ENCODE measurements at regions not wholly inside any gene's neighbourhood (a gene's known extent, or its start where the extent isn't known, plus 50 kb on each side); places are given as distances from the start of the nearest gene placed in this dataset.
"Not testable (repeated sequence)": the region's sequence is repeated elsewhere in the genome, so short reads cannot be mapped to it uniquely, and the experiment has no call there.

GRCh38 chr5:148887123-148887881 lies 60.9 kb downstream of the ADRB2 start:
- H3K9me3 ChIP-seq, result no peaks in the 10 kb centered on the region
- TF ChIP-seq POLR2A (IDR thresholded peaks at IDR 0.05), result no peak
- no peaks in the 10 kb centered on the region for H3K27me3 ChIP-seq
- H3K36me3 ChIP-seq (replicated peaks in 1 of 2; ENCODE audit: insufficient read depth in 1 of 2, low read depth in 2 of 2), result no peaks in the 10 kb centered on the region
- no peaks in the 10 kb centered on the region for H3K4me1 ChIP-seq
- DNase-seq, result no peak
- H3K27ac ChIP-seq, result no peak overlapping the region
- ATAC-seq, result no peak
- H3K4me3 ChIP-seq, result no peak overlapping the region
- intact Hi-C loops (cut with DNase I), result no loop called here

GRCh38 chr5:148889936-148890335 lies 63.5 kb downstream of the ADRB2 start:
- intact Hi-C loops (cut with DNase I); H3K27me3 ChIP-seq; H3K4me3 ChIP-seq; H3K27ac ChIP-seq; H3K4me1 ChIP-seq; ATAC-seq; H3K9me3 ChIP-seq; H3K36me3 ChIP-seq (replicated peaks in 1 of 2; ENCODE audit: insufficient read depth in 1 of 2, low read depth in 2 of 2); DNase-seq: not testable (repeated sequence)
- WGBS, 2 donors, result 69 to 79% methylated on average over 5 of the region's 5 CpGs

GRCh38 chr5:148895441-148895840 lies 69.0 kb downstream of the ADRB2 start:
- H3K4me1 ChIP-seq; H3K36me3 ChIP-seq (replicated peaks in 1 of 2; ENCODE audit: insufficient read depth in 1 of 2, low read depth in 2 of 2); H3K27ac ChIP-seq; H3K4me3 ChIP-seq; H3K27me3 ChIP-seq; H3K9me3 ChIP-seq; intact Hi-C loops (cut with DNase I); DNase-seq; ATAC-seq: not testable (repeated sequence)
- 82 to 93% methylated on average over 1 of the region's 1 CpG for WGBS, 2 donors

- WGBS, 2 donors, result 78 to 87% methylated on average over 9 of the region's 9 CpGs
- Histone ChIP-seq H3K4me3 (no peak overlapping the region), H3K36me3 (replicated peaks in 1 of 2; ENCODE audit: insufficient read depth in 1 of 2, low read depth in 2 of 2) (no peaks in the 10 kb centered on the region), H3K9me3 (peaks cover 0 to 4% (median 0%) of the 10 kb centered on the region in 3 donors), H3K27ac (no peak overlapping the region), H3K27me3 (no peaks in the 10 kb centered on the region), H3K4me1 (no peaks in the 10 kb centered on the region)
- ATAC-seq (no peak), DNase-seq (no peak)
- intact Hi-C loops (cut with DNase I), result no loop called here
- no peak for TF ChIP-seq POLR2A (IDR thresholded peaks at IDR 0.05)
- TF ChIP-seq CTCF (IDR thresholded peaks at IDR 0.05), result no peak
These were observed 71.4 kb downstream of the ADRB2 start for GRCh38 chr5:148897842-148898241.

GRCh38 chr5:148898413-148899075 lies 72.1 kb downstream of the ADRB2 start:
- peaks cover 0 to 3% (median 0%) of the 10 kb centered on the region in 3 donors for H3K9me3 ChIP-seq
- intact Hi-C loops (cut with DNase I), result no loop called here
- WGBS, 2 donors, result 93 to 94% methylated on average over 2 of the region's 2 CpGs
- no peak for TF ChIP-seq CTCF (IDR thresholded peaks at IDR 0.05)
- no peak for TF ChIP-seq POLR2A (IDR thresholded peaks at IDR 0.05)
- H3K4me1 ChIP-seq, result no peaks in the 10 kb centered on the region
- DNase-seq (no peak), ATAC-seq (no peak)
- no peak overlapping the region for H3K27ac ChIP-seq
- no peaks in the 10 kb centered on the region for H3K27me3 ChIP-seq
- H3K36me3 ChIP-seq (replicated peaks in 1 of 2; ENCODE audit: insufficient read depth in 1 of 2, low read depth in 2 of 2), result no peaks in the 10 kb centered on the region
- no peak overlapping the region for H3K4me3 ChIP-seq

GRCh38 chr5:148899993-148900392 lies 73.6 kb downstream of the ADRB2 start:
- H3K4me3 ChIP-seq, result no peak overlapping the region
- intact Hi-C loops (cut with DNase I), result no loop called here
- TF ChIP-seq POLR2A (IDR thresholded peaks at IDR 0.05), result no peak
- TF ChIP-seq CTCF (IDR thresholded peaks at IDR 0.05), result no peak
- 73% methylated on average over 3 of the region's 3 CpGs for WGBS, 2 donors
- H3K27me3 ChIP-seq, result no peaks in the 10 kb centered on the region
- no peak for DNase-seq
- no peaks in the 10 kb centered on the region for H3K4me1 ChIP-seq
- H3K27ac ChIP-seq, result no peak overlapping the region
- no peaks in the 10 kb centered on the region for H3K9me3 ChIP-seq
- ATAC-seq, result no peak
- H3K36me3 ChIP-seq (replicated peaks in 1 of 2; ENCODE audit: insufficient read depth in 1 of 2, low read depth in 2 of 2), result no peaks in the 10 kb centered on the region
